GM19397 (cell line): ENCODE measurements at regions not wholly inside any gene's neighbourhood (a gene's known extent, or its start where the extent isn't known, plus 50 kb on each side); places are given as distances from the start of the nearest gene placed in this dataset.
"Not testable (repeated sequence)": the region's sequence is repeated elsewhere in the genome, so short reads cannot be mapped to it uniquely, and the experiment has no call there.

Experiments used
- ATAC-seq: cut with Tn5 transposase; IDR thresholded peaks from one replicate; pipeline ENCODE4 v1.9.1; 2021; ENCODE audit warnings: mild to moderate bottlenecking, moderate library complexity; ENCODE audit not compliant: unreplicated experiment

GRCh38 chr14:48622980-48623379 is 947.6 kb upstream of the MDGA2 start:
- no peak for ATAC-seq

- ATAC-seq, result no peak
Observed at GRCh38 chr14:48618057-48618456, 942.7 kb upstream of the MDGA2 start.

GRCh38 chr14:48616931-48617330 is 941.5 kb upstream of the MDGA2 start:
- ATAC-seq, result no peak

DNA sequence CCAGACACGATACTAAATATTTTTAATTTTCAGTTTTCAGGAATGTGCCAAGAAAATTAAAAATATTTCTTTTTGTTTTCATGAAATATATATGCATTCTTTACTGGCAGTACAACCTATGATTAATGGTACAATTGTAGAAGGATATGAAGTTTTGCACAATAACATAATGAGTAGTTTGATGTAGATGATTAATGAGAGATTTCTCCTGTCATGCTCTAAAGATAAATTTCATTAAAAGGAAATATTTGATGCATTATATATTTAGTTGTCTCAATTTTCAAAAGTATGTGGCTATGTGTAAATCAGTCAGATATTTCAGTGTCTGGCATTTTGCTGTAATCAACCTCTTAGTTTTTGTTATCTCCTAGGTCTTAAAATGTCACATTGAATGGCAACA is 940.2 kb upstream of the MDGA2 start:
- ATAC-seq, result no peak

DNA sequence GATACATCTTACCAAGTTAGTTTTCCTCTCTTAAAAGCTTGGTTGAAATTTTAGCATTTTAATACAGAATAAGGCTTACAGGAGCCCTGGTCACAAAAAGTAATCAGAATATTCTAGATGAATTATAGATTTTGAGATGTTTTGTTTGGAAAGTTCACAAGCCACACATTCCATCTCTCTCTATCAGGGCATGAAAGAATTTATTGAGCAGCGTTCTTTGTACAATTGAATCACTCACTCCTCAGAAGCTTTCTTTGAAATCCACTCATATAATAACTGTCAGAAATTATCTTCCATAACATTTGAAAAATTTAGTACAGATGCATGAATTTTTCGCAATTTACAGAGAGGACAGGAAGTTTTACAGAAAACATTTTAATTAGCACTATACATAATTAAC is 938.6 kb upstream of the MDGA2 start:
- ATAC-seq, result no peak

GRCh38 chr14:48606960-48607359 is 931.6 kb upstream of the MDGA2 start:
- ATAC-seq, result not testable (repeated sequence)

GRCh38 chr14:48598458-48598857 is 923.1 kb upstream of the MDGA2 start:
- no peak for ATAC-seq

GRCh38 chr14:48586099-48586498 is 910.7 kb upstream of the MDGA2 start:
- ATAC-seq, result no peak

- no peak for ATAC-seq
Observed at GRCh38 chr14:48584031-48584430, 908.6 kb upstream of the MDGA2 start.

GRCh38 chr14:48582938-48583337 is 907.5 kb upstream of the MDGA2 start:
- ATAC-seq, result no peak

DNA sequence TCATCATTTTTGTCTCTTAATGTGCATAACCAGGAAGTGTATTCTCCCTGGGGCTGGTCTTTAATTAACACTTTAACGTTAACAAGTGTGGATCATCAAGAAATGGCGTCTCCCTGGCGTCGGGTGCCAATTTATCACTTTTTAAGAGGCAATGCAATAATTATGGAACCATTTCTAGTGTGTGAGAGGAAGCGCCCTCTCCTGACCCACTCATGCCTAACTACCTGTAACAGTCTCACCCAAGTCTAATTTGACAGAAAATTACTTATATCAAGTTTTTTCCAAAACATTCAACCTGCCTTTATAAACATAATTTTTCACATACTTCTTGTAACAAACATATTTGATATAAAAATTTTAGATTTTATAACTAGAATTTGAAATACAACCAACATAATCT is 905.3 kb upstream of the MDGA2 start:
- ATAC-seq, result no peak

DNA sequence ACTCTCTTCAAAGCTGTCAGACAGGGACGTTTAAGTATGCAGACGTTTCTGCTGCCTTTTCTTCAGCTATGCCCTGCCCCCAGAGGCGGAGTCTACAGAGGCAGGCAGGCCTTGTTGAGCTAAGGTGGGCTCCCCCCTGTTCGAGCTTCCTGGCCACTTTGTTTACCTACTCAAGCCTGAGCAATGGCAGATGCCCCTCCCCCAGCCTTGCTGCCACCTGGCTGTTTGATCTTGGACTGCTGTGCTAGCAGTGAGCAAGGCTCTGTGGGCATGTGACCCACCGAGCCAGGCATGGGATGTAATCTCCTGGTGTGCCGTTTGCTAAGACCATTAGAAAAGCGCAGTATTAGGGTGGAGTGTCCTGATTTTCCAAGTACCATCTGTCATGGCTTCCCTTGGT is 900.4 kb upstream of the MDGA2 start:
- ATAC-seq, result no peak

DNA sequence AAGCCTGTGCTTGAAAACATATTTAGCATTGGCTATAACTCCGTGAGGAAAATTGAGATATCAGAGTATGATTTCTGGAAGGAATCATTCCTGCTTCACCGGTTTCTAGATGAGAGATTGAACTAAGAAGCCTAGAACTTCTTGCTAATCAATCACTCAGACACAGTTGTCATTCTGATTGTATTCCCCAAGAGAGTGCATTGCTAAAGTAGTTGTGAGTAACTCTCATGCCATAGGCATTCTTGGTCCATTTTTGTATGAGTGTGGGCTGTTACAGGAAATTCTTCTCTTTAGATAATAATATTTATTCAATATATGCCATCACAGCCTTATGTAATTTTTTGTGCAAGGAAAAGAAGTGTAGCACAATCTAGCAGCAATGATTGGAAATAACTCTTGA is 893.3 kb upstream of the MDGA2 start:
- no peak for ATAC-seq

GRCh38 chr14:48568252-48568651 is 892.8 kb upstream of the MDGA2 start:
- no peak for ATAC-seq

DNA sequence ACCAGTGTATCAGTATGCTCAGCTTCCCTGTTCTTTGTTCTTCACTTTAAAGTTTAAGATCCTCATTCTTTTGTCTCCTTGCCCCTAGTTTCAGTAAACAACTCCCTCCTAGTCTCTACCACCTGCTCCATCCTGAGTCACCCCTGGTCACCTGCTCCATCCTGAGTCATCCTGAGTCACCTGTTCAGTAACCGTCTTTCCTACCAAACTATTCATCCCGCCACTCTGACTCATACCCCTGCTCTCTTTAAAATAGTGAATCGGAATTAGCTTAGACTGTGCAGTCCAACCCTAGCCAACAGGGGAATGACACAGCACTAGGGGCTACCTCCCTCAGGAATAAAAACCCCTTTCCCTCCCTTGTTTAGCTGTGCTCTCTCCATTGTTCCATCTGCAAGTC is 888.1 kb upstream of the MDGA2 start:
- no peak for ATAC-seq

DNA sequence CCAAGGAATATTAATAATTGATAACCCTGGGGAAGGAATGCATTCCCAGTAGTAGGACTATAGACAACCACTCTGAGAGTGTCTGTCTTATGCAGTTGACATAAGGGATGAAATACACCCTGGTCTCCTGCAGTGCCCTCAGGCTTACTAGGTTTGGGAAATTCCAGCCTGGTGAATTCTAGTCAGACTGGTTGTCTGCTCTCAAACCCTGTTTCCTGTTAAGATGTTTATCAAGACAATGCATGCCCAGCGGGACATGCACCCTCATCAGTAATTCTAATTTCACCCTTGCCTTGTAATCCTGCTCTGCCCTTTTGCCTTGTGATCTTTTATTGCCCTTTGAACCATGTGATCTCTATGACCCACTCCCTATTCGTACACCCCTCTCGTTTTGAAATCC is 886.0 kb upstream of the MDGA2 start:
- not testable (repeated sequence) for ATAC-seq

- ATAC-seq, result no peak
Observed at GRCh38 chr14:48560421-48560820, 885.0 kb upstream of the MDGA2 start.

DNA sequence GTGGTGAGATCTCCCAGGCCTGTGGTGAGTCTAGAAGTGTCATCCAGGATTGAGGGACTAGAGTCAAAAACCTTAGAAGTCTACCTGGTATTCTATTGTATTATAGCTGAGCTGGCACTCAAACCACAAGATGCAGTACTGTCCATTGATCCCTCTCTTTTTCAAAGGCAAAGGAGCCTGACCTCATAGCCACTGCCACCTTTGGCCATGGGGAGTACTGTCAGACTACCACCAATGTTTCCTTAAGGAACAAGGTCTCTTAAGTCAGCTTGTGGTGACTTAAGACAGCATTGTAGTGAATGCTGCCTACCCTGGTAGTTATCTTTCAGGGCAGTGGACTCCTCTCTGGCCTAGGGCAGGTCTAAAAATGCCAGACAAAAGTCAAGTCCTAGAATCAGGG is 878.0 kb upstream of the MDGA2 start:
- ATAC-seq, result no peak

GRCh38 chr14:48546996-48547395 is 871.6 kb upstream of the MDGA2 start:
- no peak for ATAC-seq

DNA sequence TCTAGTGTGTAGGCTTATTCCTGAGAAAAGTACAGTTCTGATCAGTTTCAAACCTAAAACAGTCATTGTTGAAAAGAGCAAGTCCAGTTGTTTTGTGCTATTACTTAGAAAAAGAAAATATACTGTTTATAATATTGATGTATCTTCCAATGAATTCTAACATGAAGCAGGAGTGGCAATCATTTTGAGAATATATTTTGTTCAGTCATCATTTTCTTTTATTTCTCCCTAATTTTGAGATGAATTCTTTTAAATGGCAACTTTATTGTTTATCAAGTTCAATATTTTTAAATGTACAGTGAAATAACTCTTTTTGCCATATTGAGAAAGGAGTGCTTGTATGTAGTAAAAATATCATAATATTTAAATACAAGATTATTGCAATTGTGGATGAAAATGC is 862.2 kb upstream of the MDGA2 start:
- ATAC-seq, result no peak

DNA sequence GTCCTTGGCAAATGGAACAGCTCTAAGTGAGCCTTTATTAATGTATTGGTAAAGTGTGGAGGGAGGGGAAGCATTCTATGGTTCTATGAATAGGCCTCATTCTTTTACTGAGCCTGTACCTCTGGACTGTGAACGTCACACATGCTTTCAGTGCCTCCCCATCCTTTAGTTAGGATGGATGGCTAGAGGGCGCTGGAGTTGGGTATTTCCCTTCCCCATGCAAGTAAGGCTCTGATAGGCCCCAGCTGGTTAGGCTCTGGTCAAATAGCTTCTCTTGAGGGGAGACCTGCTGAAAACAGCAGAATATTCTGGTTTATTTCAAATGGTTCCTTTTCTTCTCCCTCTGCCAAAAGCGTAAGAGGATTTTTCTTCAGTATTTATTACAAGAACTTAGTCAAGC is 860.9 kb upstream of the MDGA2 start:
- ATAC-seq, result no peak

- ATAC-seq, result no peak
Observed at GRCh38 chr14:48527832-48528231, 852.4 kb upstream of the MDGA2 start.

- no peak for ATAC-seq
Observed at GRCh38 chr14:48526307-48526706, 850.9 kb upstream of the MDGA2 start.

DNA sequence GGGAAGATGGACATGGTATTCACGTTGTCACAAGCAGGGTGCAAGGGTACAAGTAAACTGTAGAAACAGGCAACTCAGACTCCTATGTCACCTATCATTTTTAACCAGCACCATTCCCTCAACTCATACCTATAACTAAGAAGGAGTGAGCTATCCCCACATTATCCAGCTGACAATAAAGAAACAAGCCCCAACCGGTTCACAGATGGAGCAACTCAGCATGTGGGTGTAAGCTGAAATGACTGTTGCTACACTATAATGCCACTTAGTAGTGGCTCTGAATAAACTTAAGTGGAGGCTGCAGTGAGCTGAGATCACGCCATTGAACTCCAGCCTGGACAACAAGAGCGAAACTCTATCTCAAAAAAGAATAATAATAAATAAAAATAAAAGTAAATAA is 829.5 kb upstream of the MDGA2 start:
- no peak for ATAC-seq
